ENCODE measurements at regions not wholly inside any gene's neighbourhood (a gene's known extent, or its start where the extent isn't known, plus 50 kb on each side); places are given as distances from the start of the nearest gene placed in this dataset.

DNA sequence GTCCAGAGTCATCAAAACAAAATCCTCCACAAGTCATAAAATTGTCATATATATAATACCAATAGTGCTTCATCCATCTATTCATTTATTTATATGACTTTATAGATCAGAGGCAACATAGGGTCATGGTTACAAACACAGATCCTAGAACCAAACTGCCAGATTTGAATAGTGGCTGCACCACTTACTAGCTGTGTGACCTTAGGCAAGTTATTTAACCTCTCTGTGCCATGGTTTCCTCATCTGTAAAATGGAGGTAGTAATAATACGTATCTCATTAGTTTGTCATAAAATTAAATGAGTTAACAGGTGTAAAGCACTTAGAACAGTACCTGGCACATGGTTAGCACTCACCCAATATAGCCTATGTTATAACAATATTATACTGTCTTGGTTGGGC is 58.9 kb upstream of the BZW1 start:
- Histone ChIP-seq H3K36me3 (ENCODE audit: control insufficient read depth in 2 of 2, extremely low read depth in 1 of 2, insufficient read depth in 2 of 2, low read length in 2 of 2) (no peaks in the 10 kb centered on the region), H3K27me3 (ENCODE audit: control insufficient read depth, extremely low read depth, insufficient read depth, low read length) (no peaks in the 10 kb centered on the region), H3K4me2 (ENCODE audit: control insufficient read depth, extremely low read depth, insufficient read depth, low read depth, low read length) (no peak overlapping the region), H3K9ac (ENCODE audit: control insufficient read depth, extremely low read depth, insufficient read depth, low read length) (no peak overlapping the region), H3K79me2 (ENCODE audit: control insufficient read depth, insufficient read depth, low read length) (no peaks in the 10 kb centered on the region), H3K4me1 (ENCODE audit: control insufficient read depth, extremely low read depth, insufficient read depth, low read length) (peaks cover 47% of the 10 kb centered on the region), H3K9me3 (ENCODE audit: control insufficient read depth, low read depth, low read length) (no peaks in the 10 kb centered on the region), H3K9me1 (ENCODE audit: control insufficient read depth, extremely low read depth, insufficient read depth, low read length) (no peaks in the 10 kb centered on the region), H2AFZ (ENCODE audit: control insufficient read depth, low read length) (no peak overlapping the region), H4K20me1 (ENCODE audit: control insufficient read depth, extremely low read depth, insufficient read depth, low read length) (no peaks in the 10 kb centered on the region), H3K4me3 (ENCODE audit: control insufficient read depth in 2 of 3, extremely low read depth in 1 of 3, insufficient read depth in 2 of 3, low read depth in 1 of 3, low read length in 3 of 3) (no peak overlapping the region), H3K27ac (ENCODE audit: control insufficient read depth, insufficient read depth, low read length) (no peak overlapping the region)
- DNase-seq (ENCODE audit: low read depth, low spot score) (no peak), FAIRE-seq (no peak)
- dilution Hi-C loops (cut with MboI; ENCODE audit: extremely low pct_ligation_motif_present, low sequenced_read_pairs), result no loop called here
- TF ChIP-seq EZH2 (IDR thresholded peaks at IDR 0.05; ENCODE audit: low read length), result no peak
- TF ChIP-seq, protein P1, sequence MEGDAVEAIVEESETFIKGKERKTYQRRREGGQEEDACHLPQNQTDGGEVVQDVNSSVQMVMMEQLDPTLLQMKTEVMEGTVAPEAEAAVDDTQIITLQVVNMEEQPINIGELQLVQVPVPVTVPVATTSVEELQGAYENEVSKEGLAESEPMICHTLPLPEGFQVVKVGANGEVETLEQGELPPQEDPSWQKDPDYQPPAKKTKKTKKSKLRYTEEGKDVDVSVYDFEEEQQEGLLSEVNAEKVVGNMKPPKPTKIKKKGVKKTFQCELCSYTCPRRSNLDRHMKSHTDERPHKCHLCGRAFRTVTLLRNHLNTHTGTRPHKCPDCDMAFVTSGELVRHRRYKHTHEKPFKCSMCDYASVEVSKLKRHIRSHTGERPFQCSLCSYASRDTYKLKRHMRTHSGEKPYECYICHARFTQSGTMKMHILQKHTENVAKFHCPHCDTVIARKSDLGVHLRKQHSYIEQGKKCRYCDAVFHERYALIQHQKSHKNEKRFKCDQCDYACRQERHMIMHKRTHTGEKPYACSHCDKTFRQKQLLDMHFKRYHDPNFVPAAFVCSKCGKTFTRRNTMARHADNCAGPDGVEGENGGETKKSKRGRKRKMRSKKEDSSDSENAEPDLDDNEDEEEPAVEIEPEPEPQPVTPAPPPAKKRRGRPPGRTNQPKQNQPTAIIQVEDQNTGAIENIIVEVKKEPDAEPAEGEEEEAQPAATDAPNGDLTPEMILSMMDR (optimal IDR thresholded peaks at IDR 0.05 in 1 of 3, IDR thresholded peaks at IDR 0.05 in 1 of 3, conservative IDR thresholded peaks at IDR 0.05 in 1 of 3; ENCODE audit: extremely low read depth in 1 of 3, insufficient read depth in 2 of 3, low read length in 3 of 3), result no peak

DNA sequence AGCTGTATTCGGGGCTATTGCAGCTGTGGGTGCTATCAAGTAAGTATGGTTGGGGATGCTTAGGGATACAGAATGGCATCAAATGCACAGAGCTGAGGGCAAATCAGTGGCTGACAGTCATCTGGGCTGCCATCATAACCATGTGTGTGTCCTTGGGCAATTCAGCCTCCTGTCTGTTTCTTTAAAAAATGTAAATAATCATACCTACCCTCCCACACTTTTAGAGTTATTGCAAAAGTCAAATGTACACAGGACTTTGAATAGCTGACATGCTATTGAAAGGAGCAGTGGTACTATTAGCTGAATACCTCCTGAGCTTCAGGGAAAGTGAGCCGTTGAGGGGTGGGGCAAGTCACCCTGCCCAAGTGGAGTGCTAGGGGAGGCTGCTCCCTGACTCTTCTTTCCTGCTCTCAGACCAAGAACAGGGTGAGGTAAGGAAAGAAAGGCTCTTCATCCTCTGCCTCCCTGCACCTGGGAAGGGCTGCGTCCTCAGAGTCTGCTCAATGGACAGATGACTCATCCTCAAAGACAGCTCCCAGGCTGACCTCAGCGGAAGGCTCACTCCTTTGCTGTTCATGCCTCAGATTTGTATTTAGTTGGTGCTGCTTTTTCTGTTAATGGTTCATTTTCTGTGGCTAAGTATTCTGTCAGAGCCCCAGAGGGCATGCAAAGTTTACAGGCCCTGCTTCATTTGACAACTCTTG is 54.9 kb upstream of the BZW1 start:
- no peaks in the 10 kb centered on the region for H3K27me3 ChIP-seq (ENCODE audit: control insufficient read depth, extremely low read depth, insufficient read depth, low read length)
- dilution Hi-C loops (cut with MboI; ENCODE audit: extremely low pct_ligation_motif_present, low sequenced_read_pairs), result no loop called here
- H2AFZ ChIP-seq (ENCODE audit: control insufficient read depth, low read length), result no peak overlapping the region
- no peaks in the 10 kb centered on the region for H4K20me1 ChIP-seq (ENCODE audit: control insufficient read depth, extremely low read depth, insufficient read depth, low read length)
- no peak for TF ChIP-seq EZH2 (IDR thresholded peaks at IDR 0.05; ENCODE audit: low read length)
- TF ChIP-seq, protein P1 (optimal IDR thresholded peaks at IDR 0.05 in 1 of 3, IDR thresholded peaks at IDR 0.05 in 1 of 3, conservative IDR thresholded peaks at IDR 0.05 in 1 of 3; ENCODE audit: extremely low read depth in 1 of 3, insufficient read depth in 2 of 3, low read length in 3 of 3), result no peak
- no peak overlapping the region for H3K9ac ChIP-seq (ENCODE audit: control insufficient read depth, extremely low read depth, insufficient read depth, low read length)
- H3K4me2 ChIP-seq (ENCODE audit: control insufficient read depth, extremely low read depth, insufficient read depth, low read depth, low read length), result peak overlapping the region; percentile 47
- peak; percentile 95 for FAIRE-seq
- H3K36me3 ChIP-seq (ENCODE audit: control insufficient read depth in 2 of 2, extremely low read depth in 1 of 2, insufficient read depth in 2 of 2, low read length in 2 of 2), result no peaks in the 10 kb centered on the region
- no peaks in the 10 kb centered on the region for H3K9me1 ChIP-seq (ENCODE audit: control insufficient read depth, extremely low read depth, insufficient read depth, low read length)
- H3K79me2 ChIP-seq (ENCODE audit: control insufficient read depth, insufficient read depth, low read length), result no peaks in the 10 kb centered on the region
- peaks cover 55% of the 10 kb centered on the region for H3K4me1 ChIP-seq (ENCODE audit: control insufficient read depth, extremely low read depth, insufficient read depth, low read length)
- peak; percentile 80 for DNase-seq (ENCODE audit: low read depth, low spot score)
- no peaks in the 10 kb centered on the region for H3K9me3 ChIP-seq (ENCODE audit: control insufficient read depth, low read depth, low read length)
- no peak overlapping the region for H3K4me3 ChIP-seq (ENCODE audit: control insufficient read depth in 2 of 3, extremely low read depth in 1 of 3, insufficient read depth in 2 of 3, low read depth in 1 of 3, low read length in 3 of 3)
- H3K27ac ChIP-seq (ENCODE audit: control insufficient read depth, insufficient read depth, low read length), result peak overlapping the region; percentile 62

Measured in keratinocyte (primary cell).